LHCN-M2 (cell line): ENCODE measurements at regions not wholly inside any gene's neighbourhood (a gene's known extent, or its start where the extent isn't known, plus 50 kb on each side); places are given as distances from the start of the nearest gene placed in this dataset.

Experiments
- DNase-seq: peaks from one replicate; pipeline ENCODE4 v3.0.0-alpha.2; 2012; ENCODE audit warnings: low read depth

DNA sequence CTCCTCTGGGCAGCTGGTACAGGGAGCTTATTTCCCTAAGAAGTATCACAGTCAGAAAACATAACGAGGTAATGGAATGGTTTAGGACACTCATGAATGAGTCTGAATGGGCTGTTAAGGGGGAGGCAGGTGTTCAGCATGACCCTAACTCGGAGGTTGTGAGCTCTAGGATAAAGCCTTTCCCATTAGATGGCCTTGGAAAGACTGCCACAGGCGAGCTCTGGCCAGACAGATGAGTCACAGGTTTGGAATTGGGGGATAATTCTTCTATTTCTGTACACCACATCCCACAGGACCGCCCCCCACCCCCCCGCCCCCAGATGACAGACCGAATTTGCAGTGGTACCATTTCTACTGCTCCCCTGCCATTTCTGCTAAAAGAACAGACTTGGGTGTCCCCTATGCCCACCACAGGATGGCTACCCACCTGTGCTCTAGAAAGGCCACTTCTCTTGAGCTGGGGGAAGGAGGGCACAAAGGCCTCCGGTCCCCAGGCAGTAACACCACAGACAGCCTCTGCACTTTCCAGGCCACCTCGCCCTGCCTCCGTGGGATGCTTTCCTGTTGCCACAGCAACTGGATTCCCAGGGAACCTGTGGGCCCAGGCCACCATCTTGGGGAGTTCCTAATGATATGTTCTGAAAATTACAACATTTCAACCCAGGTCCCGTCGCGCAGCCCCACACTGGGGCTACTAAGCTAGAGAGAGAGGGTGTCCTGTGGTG, 76.7 kb downstream of the TRIM29 start:
- peak; percentile 11 for DNase-seq

DNA sequence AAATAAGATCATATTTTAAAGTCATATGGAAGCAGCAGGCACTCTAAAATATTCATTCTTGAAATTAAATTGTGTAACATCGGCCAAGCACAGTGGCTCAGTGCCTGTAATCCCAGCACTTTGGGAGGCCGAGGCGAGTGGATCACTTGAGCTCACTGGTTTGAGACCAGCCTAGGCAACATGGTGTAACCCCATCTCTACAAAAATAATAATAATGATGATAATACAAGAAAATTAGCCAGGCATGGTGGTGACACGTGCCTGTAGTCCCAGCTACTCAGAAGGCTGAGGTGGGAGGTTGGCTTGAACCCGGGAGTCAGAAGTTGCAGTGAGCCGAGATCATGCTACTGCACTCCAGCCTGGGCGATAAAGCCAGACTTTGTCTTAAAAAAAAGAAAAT, 77.4 kb downstream of the TRIM29 start:
- DNase-seq: no peak

DNA sequence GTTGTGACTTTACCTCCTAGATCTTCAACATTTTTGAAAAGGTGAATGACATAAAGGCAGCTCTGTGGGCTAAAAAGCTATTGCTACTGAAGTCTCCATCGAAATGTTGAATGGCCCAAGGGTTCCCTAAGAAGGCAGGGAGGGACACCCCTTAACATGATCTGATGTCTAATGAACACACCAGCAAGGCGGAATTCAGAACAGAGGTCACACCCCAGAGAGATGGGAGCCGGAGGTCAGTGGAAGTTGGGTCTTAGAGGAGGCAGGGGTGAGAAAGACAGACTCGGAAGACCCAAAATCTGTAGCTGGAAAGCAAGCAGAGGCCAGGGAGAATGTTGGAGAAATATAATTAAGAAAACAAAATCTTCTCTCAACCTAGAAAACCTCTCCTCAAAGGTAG, 79.0 kb downstream of the TRIM29 start:
- DNase-seq: no peak

DNA sequence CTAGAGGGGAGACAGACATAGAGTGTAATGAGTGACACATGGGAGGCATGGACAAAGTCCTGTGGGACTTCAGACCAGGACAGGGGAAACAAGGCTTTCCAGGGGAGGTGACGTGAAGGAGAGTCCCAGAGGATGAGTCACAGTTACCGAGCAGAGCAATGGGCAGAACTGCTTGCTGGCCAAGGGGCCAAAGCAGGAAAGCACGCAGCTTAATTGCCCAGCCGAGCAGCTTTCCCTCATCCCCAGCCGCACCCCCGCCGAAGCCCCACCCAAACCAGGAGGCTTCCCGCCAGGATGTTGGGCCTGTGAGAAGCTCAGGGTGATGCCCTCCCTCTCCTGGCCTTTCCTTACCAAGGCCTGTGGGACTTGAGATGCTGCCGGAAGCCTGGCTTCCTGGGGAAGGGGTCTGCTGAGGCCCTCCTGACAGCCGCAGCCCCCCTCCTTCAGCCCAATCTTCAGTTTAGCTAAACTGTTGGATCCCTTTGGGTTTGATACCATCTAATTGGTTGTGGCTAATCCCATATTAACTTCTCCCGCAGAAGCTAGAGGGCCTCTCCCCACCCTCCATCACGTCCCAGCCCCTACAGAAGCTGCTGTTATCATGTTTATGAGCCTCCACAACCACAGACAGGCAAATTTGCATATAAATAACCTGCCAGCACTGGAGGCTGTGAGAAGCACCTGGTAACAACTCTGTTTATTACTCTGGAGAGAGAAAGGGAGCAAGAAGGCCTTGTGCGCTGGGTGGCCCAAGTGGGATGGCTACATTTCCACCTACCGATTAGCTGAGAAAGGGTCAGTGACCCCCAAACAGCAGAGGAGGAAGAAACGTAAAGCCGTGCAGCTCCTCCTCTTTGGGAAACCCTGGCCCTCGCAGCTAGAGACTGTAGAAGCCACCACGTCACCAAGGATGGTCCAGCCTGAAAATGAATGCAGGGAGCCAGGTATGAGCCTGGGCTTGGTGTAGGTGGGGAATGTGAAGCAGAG, 80.0 kb downstream of the TRIM29 start:
- no peak for DNase-seq

DNA sequence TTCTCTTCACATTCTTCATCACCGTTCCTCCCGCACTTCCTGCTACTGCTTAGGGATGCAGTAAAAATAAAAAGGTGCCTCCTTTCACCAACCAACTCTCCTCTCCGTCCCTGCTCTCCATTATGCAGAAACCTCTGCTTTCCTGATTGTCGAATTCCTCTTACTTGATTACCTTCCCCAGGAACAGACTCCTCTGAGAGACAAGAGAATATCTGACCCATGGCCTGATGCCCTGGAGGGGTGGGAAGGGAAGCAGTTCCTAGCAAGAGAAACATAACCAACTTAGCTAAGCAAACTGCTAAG, 80.9 kb downstream of the TRIM29 start:
- no peak for DNase-seq

DNA sequence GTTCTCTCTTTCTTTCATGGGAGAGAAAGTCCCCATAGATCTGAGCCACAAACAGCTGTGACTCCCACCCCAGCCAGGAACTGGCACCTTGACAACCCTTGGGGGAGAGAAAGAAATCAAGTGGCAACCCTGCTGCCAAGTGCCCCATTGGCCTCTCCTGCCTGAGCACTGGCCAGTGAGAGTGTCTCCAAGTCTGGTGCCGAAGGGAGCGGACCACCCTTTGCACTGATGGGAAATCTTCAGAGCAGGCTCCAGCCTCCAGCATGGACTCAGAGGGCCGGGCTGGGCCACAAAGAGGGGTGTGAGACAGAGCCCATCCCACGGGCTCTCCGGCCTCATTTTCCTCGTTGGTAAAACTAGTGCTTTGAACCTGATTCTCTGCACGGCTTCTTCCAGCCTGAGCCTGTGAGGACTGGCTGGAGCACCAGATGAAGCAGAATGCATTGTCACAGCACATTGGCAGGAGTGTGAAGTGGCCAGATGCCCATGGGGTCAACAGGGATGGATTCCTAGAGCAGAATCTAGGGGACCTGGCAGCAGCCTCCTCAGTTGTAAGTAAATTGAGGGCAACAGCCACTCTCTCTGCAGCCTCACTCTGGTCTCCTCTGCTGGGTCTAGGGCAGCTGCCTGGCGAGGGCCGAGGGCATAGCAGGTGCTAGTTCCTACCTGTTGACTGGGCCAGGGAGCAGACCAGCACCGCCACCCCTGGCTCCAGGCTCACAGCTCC, 81.4 kb downstream of the TRIM29 start:
- DNase-seq: no peak

DNA sequence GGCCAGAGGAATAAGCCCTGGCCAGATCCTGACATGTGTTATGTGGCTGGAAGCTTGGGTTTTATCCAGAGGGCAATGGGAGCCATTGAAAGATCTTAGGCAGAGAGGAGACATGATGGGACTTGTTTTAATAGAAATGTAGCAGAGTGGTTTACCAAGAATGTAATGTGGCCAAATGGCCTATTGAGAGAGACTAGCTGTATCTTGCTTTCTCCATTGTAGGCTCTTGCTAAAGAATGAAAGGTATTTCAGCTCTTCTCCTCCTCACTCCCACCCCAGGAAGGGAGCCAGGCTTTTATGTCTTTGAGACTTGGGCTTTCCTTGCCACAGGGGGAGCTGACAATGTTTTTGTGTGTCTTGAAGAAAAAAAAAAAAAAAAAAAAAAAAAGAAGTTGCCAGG, 82.3 kb downstream of the TRIM29 start:
- no peak for DNase-seq

DNA sequence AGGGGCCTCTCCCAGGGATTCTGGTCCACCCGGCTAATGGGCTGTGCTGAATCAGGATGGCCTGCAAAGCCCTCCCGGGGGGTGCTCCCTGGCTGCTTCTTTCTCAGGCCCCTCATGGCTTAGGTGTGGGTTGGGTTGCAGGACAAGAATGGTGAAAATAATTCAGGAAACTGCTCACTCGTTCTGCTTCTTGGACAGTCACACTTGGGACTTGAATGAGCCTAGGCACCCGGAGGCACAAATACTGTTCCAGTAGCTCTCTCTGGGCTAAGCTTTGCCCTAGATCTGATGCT, 83.2 kb downstream of the TRIM29 start:
- DNase-seq: no peak

DNA sequence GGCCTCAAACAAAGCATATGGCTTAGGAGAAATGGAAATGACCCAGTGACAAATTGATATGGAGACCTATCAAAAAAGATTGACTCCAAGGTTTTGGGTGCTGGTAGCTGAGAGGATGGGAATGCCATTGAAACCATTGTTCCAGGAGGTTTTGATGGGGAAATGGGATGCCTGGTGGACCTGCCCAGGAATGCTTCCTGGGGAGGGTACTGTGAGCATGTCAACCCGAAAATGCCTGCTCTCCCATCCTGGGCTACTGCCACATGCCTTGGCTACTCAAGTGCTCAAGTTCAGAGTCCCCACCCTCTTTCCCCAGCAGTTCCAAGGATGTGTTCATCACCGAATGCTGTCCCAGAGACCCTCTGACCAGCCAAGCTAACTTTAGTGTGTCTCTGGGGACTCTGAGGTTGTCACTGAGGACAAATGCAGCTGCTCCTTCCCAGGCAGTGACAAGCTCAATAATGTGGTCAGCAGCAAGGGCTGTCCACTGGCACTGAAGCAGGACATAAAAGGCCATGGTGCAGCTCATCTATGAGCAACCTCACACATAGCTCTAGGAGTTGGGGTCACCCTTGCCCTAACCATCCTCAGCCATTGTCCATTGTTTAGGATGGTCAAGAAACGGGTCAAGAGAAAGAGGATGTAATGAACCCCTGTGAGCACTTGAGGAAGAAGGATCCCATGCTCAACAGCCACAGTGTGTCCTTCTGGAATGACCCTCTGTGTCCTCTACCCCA, 83.7 kb downstream of the TRIM29 start:
- DNase-seq: no peak

DNA sequence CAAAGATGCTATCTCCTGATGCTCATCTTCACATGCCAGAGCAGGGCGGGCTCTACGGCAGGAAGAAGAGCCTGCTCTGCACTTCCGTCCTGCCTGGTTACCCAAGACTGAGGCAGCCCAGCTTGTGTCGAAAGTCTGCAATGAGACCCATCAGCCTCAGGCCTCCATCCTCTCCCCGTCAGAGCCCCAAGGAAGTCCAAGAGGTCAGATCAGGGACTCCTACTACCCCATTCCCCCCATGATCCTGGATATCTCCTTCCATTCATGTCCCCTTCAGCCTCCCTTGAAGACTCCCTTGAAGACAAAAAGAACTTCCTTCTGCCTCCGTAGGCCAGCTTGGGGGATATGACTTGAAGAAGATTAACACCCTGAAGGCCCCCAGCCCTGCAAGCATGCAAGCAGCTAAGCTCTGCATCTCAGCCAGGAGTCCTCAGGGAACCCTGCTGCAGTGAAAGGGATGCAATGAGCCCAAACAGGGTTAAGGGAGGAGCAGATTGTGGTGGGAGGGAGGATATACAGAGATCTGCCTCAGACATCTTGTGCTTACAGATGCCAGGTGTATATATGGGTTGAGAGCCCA, 85.6 kb downstream of the TRIM29 start:
- DNase-seq: no peak

DNA sequence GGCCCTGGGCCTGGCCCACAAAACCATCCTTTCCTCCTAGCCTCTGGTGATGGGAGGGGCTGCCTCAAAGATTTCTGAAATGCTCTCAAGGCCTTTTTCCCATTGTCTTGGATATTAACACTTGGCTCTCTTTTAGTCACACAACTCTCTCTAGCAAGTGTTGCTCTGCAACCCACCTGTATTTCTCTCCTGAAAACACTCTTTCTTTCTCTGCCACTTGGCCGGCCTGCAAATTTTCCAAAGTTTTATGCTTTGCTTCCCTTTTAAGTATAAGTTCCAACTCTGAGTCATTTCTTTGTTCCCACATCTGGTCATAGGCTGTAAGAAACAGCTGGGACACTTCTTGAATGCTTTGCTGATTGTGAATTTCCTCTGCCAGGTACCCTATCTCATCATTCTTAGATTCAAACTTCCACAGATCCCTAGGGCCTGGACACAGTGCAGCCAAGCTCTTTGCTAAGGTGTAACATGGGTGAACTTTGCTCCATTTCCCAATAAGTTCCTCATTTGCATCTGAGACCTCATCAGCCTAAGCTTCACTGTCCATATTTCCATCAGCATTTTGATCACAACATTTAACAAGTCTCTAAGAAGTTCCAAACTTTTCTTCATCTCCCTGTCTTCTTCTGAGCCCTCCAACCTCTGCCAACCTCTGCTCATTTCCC, 93.8 kb downstream of the TRIM29 start:
- no peak for DNase-seq

DNA sequence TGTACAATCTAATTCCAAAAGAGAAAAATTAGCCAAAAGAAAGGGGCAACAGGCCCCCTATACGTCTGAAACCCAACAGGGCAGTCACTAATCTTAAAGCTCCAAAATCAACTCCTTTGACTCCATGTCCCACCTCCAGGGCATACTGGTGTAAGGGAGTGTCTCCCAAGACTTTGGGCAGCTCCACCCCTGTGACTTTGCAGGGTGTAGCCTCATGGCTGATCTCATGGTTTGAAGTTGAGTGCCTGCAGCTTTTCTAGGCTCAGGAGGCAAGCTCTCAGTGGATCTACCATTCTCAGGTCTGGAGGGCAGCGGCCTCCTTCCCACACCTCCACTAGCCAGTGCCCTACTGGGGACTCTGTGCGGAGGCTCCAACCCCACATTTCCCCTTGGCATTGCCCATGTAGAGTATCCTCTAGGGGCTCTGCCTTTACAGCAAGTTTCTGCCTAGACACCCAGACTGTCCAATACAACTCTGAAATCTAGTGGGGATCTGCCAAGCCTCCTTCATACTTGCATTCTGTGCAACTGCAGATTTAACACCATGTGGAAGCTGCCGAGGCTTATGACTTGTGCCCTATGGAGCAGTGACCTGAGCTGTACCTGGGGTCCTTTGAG, 94.5 kb downstream of the TRIM29 start:
- no peak for DNase-seq

DNA sequence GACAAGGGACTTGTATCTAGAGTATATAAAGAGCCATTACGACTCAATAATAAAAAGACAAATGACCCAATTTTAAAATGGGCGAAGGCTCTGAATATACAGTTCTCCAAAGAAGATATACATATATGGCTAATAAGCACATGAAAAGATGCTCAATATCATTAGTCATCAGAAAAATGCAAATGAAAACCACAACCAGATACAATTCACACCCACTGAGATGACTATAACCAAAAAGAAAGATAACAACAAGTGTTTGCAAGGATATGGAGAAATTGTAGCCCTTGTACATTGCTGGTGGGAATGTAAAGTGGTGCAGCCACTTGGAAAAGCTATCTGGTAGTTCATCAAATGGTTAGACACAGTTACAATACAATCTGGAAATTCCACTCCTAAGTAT, 96.3 kb downstream of the TRIM29 start:
- no peak for DNase-seq

DNA sequence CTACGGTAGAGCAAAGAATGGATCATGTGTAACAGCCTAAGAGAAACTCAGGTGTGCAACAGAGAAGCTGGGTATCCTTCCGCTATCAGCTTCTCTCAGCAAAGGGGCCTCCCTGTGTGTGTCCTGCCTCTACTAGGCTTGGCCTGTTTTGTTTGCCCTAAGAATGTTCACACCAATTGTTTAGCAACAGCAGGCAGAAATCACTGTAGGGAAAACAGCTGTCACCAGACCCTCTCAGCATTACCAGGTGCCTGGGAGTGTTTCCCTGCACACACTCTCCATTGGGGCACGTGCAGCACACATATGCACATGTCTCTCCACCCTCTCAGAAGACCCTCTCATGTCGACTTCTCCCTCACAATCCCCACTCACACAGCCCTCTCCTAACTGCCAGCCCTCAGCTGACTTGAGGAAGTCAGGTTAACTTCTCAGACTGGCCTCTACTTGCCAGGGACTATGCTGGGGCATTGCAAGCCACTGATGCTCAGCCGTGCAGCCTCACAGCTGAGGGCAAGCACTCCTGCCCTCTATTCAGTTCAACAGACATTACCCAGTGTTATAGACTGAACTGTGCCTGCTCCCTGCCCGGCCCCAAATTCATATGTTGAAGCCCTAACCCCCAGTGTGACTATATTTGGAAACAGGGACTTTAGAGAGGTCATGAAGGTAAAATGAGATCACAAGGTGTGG, 97.6 kb downstream of the TRIM29 start:
- DNase-seq: no peak

DNA sequence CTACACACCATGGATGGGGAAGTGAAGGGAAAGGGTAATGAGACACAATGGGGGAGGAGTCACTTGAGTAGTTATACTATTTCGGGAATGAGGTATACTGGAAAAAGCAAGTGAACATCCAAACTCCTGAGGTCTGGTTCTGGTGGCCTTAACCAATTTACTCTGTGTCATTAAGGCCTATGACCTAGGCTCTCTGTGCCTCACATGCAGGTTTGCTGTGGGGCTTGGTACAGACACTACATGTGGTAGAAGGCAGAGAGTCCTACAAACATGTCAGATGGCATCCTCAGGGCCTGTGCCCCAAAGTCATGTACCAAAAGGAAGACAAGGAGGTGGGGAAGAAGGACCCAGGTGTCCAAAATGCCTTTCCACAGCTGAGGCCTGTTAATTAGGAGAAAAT, 98.9 kb downstream of the TRIM29 start:
- no peak for DNase-seq

DNA sequence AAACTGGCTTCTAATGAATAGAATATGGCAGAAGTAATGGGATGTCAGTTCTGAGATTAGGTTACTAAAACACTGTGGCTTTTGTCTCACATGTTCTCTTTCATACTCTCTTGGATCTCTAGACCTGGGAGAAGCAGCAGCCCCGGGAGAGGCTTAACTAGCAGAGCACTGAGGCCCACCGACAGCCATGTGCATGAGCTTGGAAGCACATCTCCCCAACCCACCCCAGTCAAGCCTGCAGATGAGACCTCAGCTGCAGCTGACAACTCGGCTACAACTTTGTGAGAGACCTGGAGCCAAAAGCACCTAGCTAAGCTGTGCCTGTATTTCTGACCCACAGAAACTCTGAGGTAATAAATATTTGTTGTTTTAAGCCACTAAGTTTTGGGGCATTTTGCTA, 100.8 kb downstream of the TRIM29 start:
- DNase-seq: no peak

DNA sequence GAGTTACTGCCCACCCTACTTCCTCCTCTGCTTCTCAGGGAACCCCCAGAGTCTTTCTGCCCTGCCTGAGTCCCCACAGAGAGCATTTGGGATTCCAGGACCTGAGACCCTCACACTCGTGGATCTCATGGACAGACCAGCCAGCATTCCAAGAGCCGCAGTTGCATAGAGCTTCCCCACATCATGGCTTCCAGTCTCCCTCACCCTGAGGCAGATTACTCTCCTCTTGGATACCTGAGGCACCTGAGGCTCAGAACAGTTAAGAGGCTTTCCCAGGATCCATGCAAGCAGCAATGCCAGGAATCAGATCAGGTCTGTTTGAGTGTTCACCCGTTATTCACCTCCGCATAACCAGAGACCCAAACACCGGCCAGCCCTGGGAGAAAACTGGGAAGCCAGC, 102.2 kb downstream of the TRIM29 start:
- no peak for DNase-seq

DNA sequence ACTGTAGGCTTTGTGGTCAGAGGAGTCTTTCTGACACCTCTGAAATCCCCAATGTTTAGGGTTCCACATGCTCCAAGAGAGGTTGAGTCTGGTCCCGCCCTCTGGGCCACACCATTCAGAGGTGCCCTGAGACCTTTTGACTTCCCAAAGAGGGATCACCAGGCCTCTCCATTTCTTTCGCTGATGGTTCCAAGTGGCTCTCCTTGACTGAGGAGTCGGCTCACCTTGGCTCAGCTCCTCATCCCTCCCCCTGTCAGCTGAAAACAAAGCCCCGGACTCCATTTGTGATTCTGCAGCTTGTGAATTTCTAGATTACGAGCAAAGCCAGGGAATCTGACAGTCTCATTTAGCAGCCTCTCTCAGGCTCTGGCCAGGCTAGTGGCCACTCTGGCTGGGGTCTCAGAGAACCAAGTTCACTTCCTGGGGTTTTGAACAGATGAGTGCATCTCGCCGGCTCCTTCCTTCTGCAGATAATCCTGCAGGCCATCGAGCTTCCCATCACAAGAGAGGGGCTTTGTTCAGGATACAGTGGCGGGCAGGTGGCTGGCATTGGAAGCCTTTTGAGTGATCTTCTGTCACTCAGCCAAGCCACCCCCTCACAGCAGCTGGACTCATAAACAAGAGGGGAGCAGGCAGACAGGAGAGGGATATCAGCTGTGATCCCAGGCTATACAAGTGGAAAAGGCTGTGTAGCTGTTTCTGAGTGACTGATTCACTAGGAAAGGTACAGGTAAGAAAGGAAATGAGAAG, 102.9 kb downstream of the TRIM29 start:
- DNase-seq: no peak

DNA sequence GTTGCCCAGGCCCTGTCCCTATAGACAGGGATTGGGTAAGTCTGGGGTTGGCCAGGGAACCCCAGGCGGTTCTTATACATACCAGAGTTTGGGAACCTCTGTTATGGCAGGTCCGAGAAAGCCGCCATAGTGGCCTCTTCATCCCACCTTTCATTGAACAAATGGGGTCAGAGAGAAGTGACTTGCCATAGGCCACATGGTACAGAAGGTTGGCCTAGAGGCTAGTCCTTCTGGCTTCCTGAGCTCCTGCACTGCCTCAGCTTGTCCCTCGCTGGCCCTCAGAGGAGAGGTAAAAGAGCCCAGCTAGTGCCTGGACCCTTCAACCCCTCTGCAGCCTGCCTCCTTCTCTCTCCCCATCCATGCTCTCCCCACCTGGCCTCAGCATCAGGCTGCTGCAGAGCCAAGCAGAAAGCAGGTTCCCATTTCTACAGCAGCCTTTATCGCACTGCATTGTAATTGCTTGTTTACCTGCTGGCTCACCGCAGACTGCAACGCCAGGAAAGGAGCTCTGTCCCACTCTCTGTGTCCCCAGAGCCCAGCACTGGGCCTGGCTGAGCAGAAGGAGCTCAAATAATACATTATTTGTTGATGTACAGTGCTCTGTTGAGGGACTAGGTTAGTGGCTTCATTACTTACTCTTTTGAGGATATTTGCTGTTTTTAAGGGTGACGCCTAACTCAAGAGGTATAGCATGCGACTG, 103.6 kb downstream of the TRIM29 start:
- no peak for DNase-seq
